ENCODE measurements at regions not wholly inside any gene's neighbourhood (a gene's known extent, or its start where the extent isn't known, plus 50 kb on each side); places are given as distances from the start of the nearest gene placed in this dataset.

GRCh38 chr5:120086081-120086480 is 378.0 kb upstream of the PRR16 start:
- no TSS peak for BruUV-seq (replicated peaks)
- H3K36me3 ChIP-seq (ENCODE audit: control insufficient read depth, insufficient read depth, low read length): no peaks in the 10 kb centered on the region
- H3K27ac ChIP-seq (ENCODE audit: extremely low read depth, low read depth, low read length): no peak overlapping the region
- POLR2A ChIA-PET: no interaction called here
- in situ Hi-C loops (cut with MboI): no loop called here
- no peak for DNase-seq (ENCODE audit: extremely low read depth in 1 of 4, low spot score in 3 of 4)
- H3K27me3 ChIP-seq (ENCODE audit: control insufficient read depth in 2 of 2, insufficient read depth in 2 of 2, low read length in 2 of 2): no peaks in the 10 kb centered on the region
- no peak for FAIRE-seq
- H3K9ac ChIP-seq (ENCODE audit: insufficient read depth in 1 of 2, low read depth in 2 of 2, low read length in 2 of 2): no peak overlapping the region
- no peaks in the 10 kb centered on the region for H3K9me1 ChIP-seq (ENCODE audit: control insufficient read depth, insufficient read depth, low read length)
- intact Hi-C loops (cut with micrococcal nuclease): no loop called here
- TF ChIP-seq NR2C2 (CRISPR knock-in tag; IDR thresholded peaks at IDR 0.05): no peak
- no peak for TF ChIP-seq NR2C2 (tag; IDR thresholded peaks at IDR 0.05)
- TF ChIP-seq TCF3 (CRISPR knock-in tag; IDR thresholded peaks at IDR 0.05): no peak
- no peak for TF ChIP-seq ZEB2 (IDR thresholded peaks at IDR 0.05)
- TF ChIP-seq PREB (CRISPR knock-in tag; IDR thresholded peaks at IDR 0.05): no peak
- TF ChIP-seq ZBTB7A (IDR thresholded peaks at IDR 0.05; ENCODE audit: borderline replicate concordance, control insufficient read depth, low read depth, low read length): no peak
- TF ChIP-seq MAFK (IDR thresholded peaks at IDR 0.05; ENCODE audit: low read length): no peak
- TF ChIP-seq ZFP91 (CRISPR knock-in tag; IDR thresholded peaks at IDR 0.05): no peak
- no peak for TF ChIP-seq POLR2AphosphoS5 (IDR thresholded peaks at IDR 0.05; ENCODE audit: control insufficient read depth, insufficient read depth, low read depth, low read length)
- no peaks in the 10 kb centered on the region for H3K4me1 ChIP-seq (replicated peaks in 1 of 2; ENCODE audit: control insufficient read depth in 2 of 2, insufficient read depth in 2 of 2, low read length in 2 of 2)
- H3K79me2 ChIP-seq (ENCODE audit: control insufficient read depth, insufficient read depth, low read length): no peaks in the 10 kb centered on the region
- WGBS (ENCODE audit: insufficient coverage, low coverage, missing lambda C conversion rate): 7% methylated on average over 2 of the region's 2 CpGs
- H3K4me3 ChIP-seq: no peak overlapping the region
- no peaks in the 10 kb centered on the region for H4K20me1 ChIP-seq (replicated peaks; ENCODE audit: control insufficient read depth, insufficient read depth, low read length)
- CTCF ChIA-PET (ENCODE audit: low intra/inter-chr PET ratio): no interaction called here
- H2AFZ ChIP-seq (ENCODE audit: low read depth, low read length): no peak overlapping the region
- ATAC-seq: no peak
- no peak overlapping the region for H3K4me2 ChIP-seq (ENCODE audit: insufficient read depth, low read length)
- H3K9me3 ChIP-seq (replicated peaks; ENCODE audit: control insufficient read depth, insufficient read depth, low read depth, low read length): no peaks in the 10 kb centered on the region

All from K562 (cell line).